NCI-H460 (cell line): ENCODE measurements at regions not wholly inside any gene's neighbourhood (a gene's known extent, or its start where the extent isn't known, plus 50 kb on each side); places are given as distances from the start of the nearest gene placed in this dataset.

Experiments
- DNase-seq: peaks from one replicate; pipeline ENCODE4 v3.0.0-alpha.2; 2016; ENCODE audit warnings: low read depth; ENCODE audit errors: extremely low read depth

DNA sequence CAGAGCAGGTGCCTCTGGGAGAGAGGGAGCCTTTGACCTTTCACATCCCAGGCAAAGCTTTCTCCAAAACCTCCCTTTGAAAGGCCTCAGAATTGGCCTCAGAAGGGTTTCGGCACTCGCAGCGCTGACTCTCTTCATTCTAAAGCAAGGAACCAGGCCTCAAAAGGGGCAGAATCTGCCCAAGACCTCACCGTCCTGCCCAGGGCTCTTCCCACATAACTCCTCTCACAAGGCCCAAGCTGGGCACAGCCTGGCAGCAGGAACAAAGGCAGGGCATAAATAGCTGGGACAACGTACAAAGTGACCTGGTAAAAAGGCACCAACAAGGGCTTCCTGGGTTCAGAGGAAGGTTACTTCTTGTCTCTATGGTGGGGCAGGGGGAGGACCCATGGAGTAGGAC is 166.3 kb upstream of the FSTL4 start:
- no peak for DNase-seq

DNA sequence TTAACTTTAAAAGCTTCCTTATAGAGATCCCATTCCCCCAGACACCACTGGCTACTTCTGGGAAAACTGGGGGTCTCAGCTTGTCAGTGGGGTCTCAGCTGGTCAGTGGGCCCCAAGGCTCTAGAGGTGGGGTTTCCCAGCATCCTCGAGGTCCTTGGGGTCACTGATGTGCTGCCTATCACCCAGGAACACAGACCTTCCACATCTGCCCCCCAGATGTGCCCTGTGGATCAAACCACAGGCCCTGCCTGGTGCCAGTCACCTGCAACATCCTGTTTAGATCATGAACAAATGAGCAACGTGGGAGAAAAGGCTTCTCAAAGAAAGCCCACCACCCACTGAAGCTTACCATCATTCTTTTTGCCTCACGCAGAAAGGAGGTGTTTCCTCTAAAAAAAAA is 165.6 kb upstream of the FSTL4 start:
- DNase-seq = no peak

DNA sequence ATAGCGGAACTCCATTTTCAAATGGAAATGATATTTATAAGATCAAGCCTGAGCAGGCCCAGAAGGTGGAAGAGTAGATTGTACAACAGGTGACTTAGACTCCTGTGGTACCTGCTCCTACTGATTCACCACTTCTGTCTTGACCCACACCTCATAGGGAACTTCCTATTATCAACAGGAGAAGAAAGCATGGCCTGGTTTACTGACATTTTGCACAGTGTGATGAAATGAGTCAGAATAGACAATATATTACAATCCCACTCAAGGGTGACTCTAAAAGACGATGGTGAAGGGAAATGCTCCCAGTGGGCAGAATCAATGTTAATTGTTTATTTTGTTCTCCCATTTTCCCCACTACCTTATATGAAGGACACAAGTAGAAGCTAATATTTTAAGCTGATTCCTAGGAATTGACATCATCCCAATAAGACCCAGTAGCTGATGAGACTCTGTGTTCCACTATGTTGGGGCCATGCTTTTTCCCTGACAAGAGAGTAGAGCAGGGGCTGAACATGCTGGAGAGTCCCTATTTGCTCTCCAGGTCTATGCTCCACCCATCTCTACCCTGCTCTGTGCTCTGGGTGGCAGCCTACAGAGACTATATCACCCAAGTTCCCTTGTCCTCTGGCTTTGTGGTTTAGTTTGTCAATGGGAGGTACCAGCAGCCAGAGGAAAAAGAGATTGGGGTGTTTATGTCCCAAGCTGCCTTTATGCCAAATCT is 163.4 kb upstream of the FSTL4 start:
- no peak for DNase-seq

DNA sequence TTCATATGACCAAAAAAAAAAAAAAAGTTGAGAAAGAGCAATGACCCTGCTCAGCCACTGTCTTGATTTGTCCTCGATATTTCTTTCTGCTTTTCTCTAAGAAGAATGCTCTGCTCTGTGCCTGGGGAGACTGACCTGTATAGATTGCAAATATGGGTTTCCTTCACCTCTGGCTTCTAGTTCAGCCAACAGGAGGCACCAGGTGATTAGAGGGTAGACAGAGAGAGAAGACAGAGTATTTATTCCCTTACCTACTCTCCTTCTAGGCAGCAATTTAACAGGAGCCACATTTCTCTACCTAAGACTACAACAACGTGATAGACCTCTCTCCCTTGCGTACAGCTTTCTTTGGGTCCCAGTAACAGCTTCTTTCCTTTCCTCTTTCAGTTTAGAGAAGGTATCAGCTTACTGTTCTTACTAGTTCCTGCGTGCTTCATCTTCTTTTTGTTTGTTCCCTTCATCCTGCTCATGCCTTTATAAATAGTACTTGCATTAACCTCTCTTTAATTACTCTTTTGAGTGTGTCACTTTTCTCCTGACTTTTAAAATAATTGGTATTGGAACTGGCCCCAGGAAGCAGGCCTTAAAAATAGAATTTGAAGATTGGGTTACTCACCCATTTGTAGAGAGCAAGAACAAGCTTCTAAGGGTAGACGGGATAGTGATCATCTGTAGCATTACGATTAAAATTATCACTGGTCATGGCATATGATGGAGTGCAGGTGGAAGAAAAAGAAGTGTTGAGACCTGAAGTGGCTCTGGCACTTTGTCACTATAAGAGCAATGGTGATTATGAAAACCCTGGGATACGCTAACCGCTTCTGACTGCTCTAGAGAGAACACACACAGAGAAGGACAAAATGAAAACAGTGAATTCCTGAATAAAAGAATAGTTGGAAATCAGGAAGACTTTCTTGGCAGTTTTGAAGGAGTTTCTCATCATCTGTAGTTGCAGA is 161.2 kb upstream of the FSTL4 start:
- no peak for DNase-seq

DNA sequence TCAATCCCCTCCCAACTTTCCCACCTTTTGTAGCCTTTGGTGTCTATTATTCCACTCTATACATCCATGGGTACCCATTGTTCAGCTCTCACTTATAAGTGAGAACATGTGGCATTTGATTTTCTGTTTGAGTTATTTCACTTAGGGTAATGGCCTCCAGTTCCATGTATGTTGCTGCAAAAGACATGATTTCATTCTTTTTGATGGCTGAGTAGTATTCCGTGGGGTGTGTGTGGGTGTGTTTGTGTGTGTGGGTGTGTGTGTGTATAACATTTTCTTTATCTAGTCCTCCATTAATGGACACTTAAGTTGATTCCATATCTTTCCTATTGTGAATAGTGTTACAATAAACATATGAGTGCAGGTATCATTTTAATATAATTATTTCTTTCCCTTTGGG is 157.5 kb upstream of the FSTL4 start:
- no peak for DNase-seq

DNA sequence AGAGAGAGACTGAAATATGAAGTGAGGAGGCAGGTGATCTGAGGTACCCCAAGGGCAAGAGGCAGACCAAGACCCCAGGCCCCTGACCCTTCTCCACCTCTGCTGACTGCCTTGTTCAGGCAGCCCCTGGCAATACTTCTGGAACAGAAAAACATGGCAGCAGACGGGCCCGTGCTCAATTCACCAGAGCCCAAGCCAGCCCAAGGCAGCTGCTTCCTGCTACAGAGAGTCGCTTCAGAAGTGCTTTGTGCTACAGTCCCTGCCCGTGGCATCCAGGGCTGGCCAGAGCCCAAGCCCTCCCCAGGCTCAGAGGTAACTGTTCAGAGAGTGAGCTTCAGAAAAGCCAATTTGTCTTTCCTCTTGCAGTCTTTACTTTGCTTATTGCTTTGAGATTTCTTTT is 151.4 kb upstream of the FSTL4 start:
- DNase-seq = no peak

DNA sequence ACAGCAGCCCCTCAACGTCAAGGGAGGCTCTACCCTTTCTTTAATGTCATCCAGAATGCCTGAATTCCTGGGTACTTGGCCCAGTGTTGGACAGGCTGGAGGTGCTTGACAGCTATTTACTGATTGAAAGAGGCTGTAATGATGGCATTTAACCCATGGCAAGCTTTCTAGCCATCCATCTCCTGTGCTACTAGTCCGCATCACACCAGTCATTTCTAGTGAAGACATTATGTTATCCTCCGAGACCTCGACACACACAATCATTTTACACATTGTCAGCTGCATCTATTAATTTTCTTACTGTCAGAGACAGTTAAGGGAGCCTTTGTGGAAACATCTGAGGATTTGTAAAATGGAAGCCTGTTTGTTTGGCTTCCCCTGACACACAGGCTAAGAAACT is 149.3 kb upstream of the FSTL4 start:
- DNase-seq = no peak

DNA sequence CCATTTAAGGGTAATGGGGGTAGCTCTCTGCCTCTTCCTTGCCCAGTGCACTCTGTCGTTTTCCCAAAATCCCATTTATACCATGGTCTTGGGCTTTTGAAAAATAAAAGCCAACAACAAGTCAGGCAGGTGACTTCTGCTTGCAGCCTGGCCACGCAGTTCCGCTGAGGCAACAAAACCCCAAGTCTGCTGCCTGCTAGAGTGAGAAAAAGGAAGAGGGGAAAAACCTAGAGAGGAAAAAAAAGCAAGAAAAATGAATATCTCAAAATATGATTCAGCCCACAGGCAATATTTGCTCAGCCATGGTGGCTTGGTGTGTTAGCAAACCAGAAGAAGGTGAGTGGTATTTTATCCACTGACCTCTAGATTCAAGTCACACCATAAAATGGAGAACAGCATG is 148.2 kb upstream of the FSTL4 start:
- no peak for DNase-seq

DNA sequence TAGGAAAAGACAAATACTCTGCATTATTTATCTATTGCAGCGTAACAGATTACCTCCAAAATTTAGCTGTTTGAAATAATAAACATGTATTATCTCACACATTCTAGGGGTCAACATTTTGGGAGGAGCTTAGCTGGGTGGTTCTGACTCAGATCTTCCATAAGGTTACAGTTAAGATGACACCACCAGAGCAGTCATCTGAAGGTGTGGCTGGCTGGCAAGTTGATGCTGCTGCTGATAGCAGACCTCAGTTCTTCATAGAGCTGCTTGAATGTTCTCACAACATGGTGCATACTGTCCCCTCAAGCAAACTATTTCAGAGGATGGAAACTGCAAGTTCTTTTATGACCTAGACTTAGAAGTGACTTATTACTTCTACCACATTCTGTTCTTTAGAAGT is 146.3 kb upstream of the FSTL4 start:
- DNase-seq = peak; percentile 63

DNA sequence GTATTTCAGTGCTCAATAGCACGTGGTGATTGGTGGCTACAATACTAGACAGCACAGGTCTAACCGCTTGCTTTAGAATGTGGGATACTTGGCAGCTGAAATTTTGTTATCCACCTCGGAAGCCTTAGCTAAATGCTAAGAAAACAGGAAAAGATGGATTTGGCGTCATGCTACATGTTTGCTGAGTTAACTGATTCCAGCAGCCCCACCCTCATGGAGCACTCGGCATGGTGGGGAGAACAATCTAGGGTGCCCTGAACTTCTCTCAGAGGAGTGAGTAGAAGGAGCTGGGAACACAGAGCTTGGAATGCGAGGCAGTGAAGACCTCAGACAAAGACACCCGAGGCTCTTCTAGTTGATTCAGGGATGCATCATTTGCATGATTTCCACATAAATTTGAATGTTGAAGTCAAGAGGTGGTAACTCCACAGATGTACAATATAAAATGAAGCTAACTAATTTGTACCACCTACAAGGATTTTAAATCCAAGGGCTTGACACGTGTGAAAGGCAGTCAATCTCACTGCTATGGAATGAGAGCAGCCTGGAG is 145.1 kb upstream of the FSTL4 start:
- peak; percentile 72 for DNase-seq

DNA sequence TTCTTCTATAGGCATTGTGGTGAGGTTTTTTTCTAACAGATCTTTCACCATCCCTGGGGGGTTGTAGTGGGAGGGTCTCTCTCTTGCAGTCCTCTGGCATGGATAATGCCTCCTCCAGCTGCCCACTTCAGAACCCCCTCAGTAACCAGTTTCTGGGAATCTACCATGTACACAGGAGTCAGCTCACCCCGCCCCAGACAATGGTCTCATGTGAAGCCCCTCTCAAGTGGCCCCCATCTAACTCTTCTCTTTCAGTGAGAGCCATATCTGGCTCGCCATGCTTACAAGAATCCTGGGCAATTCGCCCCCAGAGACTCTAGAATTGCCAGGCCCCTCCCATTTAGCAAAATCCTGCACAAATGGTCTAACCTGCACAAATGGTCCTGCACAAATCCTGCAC is 144.4 kb upstream of the FSTL4 start:
- no peak for DNase-seq

DNA sequence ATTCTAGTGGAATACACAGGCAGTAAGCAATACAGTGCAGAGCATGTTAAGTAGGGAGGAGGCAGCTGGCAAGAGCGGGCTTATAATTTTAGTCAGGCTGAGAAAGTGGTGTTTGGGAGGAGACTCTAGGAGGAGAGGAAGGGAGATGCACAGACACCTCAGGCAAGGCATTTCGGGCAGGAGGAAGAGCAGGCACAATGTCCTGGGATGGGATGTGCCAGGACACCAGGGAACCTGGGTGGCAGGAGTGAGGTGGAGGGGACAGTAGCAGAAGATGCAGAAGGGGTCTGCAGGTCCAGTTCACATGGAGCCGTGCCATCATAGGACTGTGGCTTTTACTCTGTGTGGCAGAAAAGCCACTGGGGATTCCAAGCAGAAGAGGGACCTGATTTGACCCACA is 143.7 kb upstream of the FSTL4 start:
- DNase-seq = no peak

DNA sequence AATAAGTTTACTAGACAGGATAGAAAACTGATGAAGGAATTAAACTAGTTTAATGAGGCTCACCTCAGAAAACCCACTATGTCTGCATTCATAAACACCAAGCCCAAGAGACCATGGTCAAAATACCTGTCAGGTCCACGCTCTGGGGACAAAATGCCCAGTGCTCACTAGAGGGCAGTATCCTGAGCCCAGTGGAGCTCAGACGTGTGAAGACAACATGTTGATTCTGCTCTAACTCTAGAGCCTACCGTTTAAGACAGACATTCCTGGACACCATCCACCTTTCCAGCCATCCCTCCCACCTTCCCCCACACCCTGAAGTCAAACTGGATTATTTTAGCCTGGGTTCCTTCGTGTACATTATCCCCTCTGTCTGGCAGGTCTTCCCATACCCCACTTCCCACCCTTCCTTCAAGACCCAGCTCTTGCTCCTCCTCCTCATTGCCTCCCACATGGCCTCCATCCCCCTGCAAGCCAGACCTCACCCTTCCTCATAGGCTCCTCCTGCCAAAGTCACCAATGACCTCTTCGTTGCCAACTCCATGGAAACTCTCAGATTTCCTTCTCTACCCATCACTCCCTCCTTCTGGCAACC is 142.3 kb upstream of the FSTL4 start:
- DNase-seq = peak; percentile 48

DNA sequence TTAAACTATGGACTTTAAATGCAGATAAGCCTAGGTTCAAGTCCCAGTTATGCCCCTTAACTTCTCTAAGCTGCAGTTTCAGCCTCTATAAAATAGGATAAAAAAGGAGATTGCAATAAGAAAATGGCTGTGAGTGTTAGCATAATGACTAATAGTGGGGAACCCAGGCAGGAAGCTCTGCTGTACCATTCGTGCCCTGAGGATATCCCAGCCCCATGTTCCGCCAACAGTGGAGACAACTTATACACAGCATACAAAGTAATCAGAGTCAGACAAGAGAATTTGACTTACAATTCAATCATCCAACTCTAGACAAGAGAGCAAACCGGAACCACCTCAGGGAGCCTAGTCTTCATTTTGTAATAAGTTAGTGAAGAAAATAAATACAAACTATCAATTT is 141.5 kb upstream of the FSTL4 start:
- DNase-seq = no peak

DNA sequence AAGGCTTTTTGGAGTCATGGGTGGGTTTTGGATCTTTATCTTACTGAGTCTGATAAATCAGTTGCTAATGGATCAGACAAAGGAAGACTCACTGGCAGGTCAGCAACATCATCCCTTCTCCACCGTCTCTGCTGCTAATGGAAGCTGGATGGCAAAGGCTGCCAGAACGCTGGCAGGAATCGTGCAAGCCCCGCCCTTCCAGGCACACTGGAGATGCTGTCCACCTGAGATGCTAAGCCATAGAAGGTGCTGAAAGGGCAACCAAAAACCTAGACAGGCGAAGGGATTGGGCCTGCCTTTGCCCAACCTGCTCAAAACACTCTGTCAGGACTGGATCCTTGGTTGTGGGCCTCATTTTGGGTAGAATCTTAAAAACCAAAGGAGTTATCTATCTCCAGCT is 139.5 kb upstream of the FSTL4 start:
- DNase-seq = no peak

DNA sequence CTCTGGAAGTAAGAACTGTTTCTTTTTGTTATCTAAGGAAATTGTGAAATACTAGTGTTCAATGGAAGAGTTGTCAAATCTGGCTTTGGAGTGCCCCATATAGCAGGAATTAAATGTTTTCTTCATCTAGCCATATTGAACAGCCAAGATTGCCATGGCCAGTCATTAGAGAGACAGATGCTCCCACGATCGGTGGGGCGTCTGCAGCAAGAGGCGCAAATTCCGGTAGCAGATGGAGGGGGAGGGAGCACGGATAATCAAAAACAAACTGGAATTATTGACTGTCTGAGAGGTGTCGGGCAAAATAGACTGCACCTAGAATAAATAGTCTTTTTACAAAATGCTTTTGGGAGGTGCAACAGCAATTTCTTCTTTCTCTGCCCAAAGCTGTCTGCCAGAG is 139.1 kb upstream of the FSTL4 start:
- DNase-seq = no peak

DNA sequence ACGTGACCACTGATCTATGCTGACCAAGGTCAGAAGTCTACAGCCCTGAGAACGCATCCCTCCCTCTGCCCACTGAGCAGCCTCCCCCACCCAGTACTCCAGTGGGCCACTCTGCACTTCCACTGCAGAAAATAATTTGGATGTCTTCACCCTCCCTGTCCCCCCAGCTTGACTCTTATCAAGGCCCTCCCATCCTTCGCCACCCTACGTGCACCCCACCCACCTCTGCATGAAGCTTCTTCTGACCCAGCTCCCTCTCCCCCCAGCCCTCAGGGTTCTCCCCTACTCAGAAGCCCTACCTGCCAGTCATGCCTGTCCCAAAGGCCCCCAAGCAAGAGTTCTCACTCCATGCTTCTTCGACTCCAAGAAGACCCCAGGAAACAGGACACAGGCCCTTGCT is 138.5 kb upstream of the FSTL4 start:
- DNase-seq = no peak

DNA sequence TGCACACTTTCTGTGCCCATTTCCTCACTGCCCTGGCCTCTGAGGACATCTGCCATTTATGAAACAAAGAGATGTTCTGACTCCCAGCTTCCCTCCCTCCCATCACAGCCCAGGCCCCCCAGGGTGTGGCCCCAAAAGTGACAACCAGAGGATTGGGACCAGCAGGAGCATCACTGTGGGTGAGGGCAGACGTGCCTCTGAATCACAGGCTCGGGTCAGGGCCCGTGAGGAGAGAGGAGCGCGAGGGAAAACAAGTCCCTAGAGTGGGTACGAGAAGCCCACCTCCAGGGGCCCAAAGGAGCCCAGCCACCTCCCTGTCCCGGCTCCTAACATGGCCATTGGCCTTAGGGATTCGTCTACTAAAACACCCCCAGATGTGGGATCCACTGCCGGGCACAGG is 138.0 kb upstream of the FSTL4 start:
- no peak for DNase-seq

DNA sequence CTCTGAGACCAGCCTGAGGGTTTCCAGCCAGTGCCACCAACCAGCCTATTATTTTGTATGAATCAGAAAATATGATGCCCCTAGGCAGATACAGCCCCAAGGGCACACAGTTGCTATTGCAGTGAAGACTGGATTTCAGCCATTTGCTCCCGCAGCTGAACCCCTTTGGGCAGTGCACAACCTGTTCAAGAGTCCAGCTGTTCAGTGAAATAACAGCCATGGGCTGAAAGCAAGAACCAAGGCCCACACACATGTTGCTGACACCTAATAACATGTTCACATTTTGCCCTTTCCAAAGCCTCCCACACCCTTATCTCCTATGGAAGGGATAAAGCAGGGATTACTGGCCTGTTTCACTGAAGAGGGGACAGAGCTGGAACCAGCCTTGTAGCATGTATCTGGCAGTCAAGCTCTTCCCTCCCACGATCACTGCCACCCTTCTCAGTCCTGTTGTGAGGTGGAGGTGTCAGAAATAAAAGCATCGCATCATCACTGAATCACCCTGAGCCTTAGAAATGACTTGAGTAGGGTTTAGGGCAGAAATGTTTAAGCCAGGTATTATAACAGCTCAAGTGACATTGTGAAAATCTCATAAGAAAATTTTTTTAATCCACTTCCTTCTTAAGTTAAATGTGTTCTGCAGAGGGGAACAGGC is 137.1 kb upstream of the FSTL4 start:
- DNase-seq = no peak

DNA sequence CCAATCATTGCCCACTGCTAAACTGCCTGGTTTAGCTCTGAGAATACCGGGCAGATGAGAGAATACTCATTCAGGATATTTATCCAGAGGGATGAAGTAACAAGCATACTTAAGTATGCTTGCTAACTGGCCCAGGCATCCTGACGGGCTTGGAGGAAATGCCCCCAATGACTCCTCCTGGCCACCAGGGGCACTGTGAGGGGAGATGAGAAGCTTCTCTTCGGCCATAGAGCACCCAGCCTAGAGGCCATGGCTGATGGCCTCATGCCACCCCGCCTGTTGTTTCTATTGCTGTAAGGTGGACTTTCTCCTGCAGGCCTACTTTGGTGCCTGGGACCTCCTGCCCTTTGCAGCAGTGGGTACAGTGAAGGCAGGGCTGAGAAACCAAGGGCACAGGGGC is 134.5 kb upstream of the FSTL4 start:
- no peak for DNase-seq

DNA sequence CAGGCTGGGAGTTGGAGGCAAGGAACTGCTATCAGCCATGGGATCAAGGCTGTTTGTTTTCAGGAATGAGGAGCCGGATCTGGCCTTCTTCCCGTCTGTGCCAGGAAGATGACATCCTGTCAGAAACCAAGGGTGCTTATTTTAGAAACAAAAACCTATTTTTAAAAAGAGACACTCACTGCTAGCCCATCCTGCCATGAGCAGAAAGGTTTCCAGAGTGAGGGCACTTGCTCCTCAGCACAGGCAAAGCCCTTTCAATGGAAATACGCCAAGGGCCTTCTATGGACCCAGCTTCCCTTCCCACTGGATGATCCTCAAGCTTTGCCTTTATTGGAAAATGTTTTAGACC is 132.6 kb upstream of the FSTL4 start:
- no peak for DNase-seq
